ENCODE measurements at regions not wholly inside any gene's neighbourhood (a gene's known extent, or its start where the extent isn't known, plus 50 kb on each side); places are given as distances from the start of the nearest gene placed in this dataset.

GRCh38 chr2:223366566-223366965, 235.6 kb downstream of the SCG2 start:
- H3K4me3 ChIP-seq (ENCODE audit: low read depth in 2 of 2, low read length in 1 of 2), result no peak overlapping the region
- H3K4me1 ChIP-seq (ENCODE audit: control insufficient read depth in 1 of 2, insufficient read depth in 2 of 2, low read depth in 1 of 2, low read length in 1 of 2), result no peaks in the 10 kb centered on the region
- H3K9me2 ChIP-seq, result 0 out of 2 replicates have a peak, but pooled peaks cover 4% of the 10 kb centered on the region
- H3K36me3 ChIP-seq (replicated peaks in 1 of 2; ENCODE audit: control insufficient read depth in 1 of 2, insufficient read depth in 2 of 2, low read length in 1 of 2), result no peaks in the 10 kb centered on the region
- H3K27ac ChIP-seq (ENCODE audit: low read depth in 2 of 2, low read length in 1 of 2), result no peak overlapping the region
- H3K9me3 ChIP-seq, result no peaks in the 10 kb centered on the region
- ChIA-PET POLR2A (no interaction called here), CTCF (interaction anchor here (1.2 kb wide), 1 partner anchor 9 kb away, joined by 3 read pairs; no protein-coding TSS in a partner anchor)
- H3K9ac ChIP-seq, result no peak overlapping the region
- 97% methylated on average over 5 of the region's 5 CpGs for WGBS (ENCODE audit: low lambda C conversion rate)
- H3K79me2 ChIP-seq (ENCODE audit: insufficient read depth), result no peaks in the 10 kb centered on the region
- H3K27me3 ChIP-seq (ENCODE audit: insufficient read depth), result no peaks in the 10 kb centered on the region
- no peak for TF ChIP-seq NRF1 (IDR thresholded peaks at IDR 0.05; ENCODE audit: low read depth, low read length)
- TF ChIP-seq PBX3 (IDR thresholded peaks at IDR 0.05), result no peak
- TF ChIP-seq FOXM1 (IDR thresholded peaks at IDR 0.05; ENCODE audit: low read depth), result no peak
- no peak for TF ChIP-seq RFX5 (IDR thresholded peaks at IDR 0.05; ENCODE audit: low read length)
- no peak for TF ChIP-seq USF1 (IDR thresholded peaks at IDR 0.05; ENCODE audit: borderline replicate concordance, low read depth)
- no peak for TF ChIP-seq CHD2 (IDR thresholded peaks at IDR 0.05; ENCODE audit: low read length, partially characterized antibody)
- TF ChIP-seq GATA2 (CRISPR knock-in tag; IDR thresholded peaks at IDR 0.05), result no peak
- TF ChIP-seq EP300 (IDR thresholded peaks at IDR 0.05; ENCODE audit: borderline replicate concordance in 1 of 2, low read depth in 1 of 2, low read length in 1 of 2), result no peak
- TF ChIP-seq FOSL2 (IDR thresholded peaks at IDR 0.05; ENCODE audit: borderline replicate concordance, low read depth), result no peak
- TF ChIP-seq IRF3 (IDR thresholded peaks at IDR 0.05; ENCODE audit: low read depth, low read length), result no peak
- TF ChIP-seq MXI1 (IDR thresholded peaks at IDR 0.05; ENCODE audit: low read depth, low read length), result no peak
- TF ChIP-seq TCF12 (IDR thresholded peaks at IDR 0.05), result no peak
- DNase-seq, result no peak
- H4K20me1 ChIP-seq (ENCODE audit: insufficient read depth), result no peaks in the 10 kb centered on the region
- no peak overlapping the region for H2AFZ ChIP-seq (ENCODE audit: low read depth)
- no peaks in the 10 kb centered on the region for H3F3A ChIP-seq (replicated peaks; ENCODE audit: insufficient read depth)
- H3K4me2 ChIP-seq, result no peak overlapping the region

- no peak overlapping the region for H3K4me2 ChIP-seq
- no peaks in the 10 kb centered on the region for H3K79me2 ChIP-seq (ENCODE audit: insufficient read depth)
- H2AFZ ChIP-seq (ENCODE audit: low read depth), result no peak overlapping the region
- H3K4me3 ChIP-seq (ENCODE audit: low read depth in 2 of 2, low read length in 1 of 2), result no peak overlapping the region
- DNase-seq, result no peak
- no peaks in the 10 kb centered on the region for H3K4me1 ChIP-seq (ENCODE audit: control insufficient read depth in 1 of 2, insufficient read depth in 2 of 2, low read depth in 1 of 2, low read length in 1 of 2)
- no peaks in the 10 kb centered on the region for H4K20me1 ChIP-seq (ENCODE audit: insufficient read depth)
- TF ChIP-seq ELF1 (IDR thresholded peaks at IDR 0.05), result no peak
- no peak for TF ChIP-seq FOXM1 (IDR thresholded peaks at IDR 0.05; ENCODE audit: low read depth)
- no peak for TF ChIP-seq RXRA (IDR thresholded peaks at IDR 0.05; ENCODE audit: borderline replicate concordance, low read depth)
- TF ChIP-seq CHD2 (IDR thresholded peaks at IDR 0.05; ENCODE audit: low read length, partially characterized antibody), result no peak
- TF ChIP-seq RAD21 (IDR thresholded peaks at IDR 0.05; ENCODE audit: low read length), result no peak
- TF ChIP-seq USF1 (IDR thresholded peaks at IDR 0.05; ENCODE audit: borderline replicate concordance, low read depth), result no peak
- no peak for TF ChIP-seq IRF3 (IDR thresholded peaks at IDR 0.05; ENCODE audit: low read depth, low read length)
- no peak for TF ChIP-seq NRF1 (IDR thresholded peaks at IDR 0.05; ENCODE audit: low read depth, low read length)
- H3K27ac ChIP-seq (ENCODE audit: low read depth in 2 of 2, low read length in 1 of 2), result no peak overlapping the region
- H3K9me2 ChIP-seq, result 0 out of 2 replicates have a peak, but pooled peaks cover 4% of the 10 kb centered on the region
- H3K27me3 ChIP-seq (ENCODE audit: insufficient read depth), result no peaks in the 10 kb centered on the region
- H3K36me3 ChIP-seq (replicated peaks in 1 of 2; ENCODE audit: control insufficient read depth in 1 of 2, insufficient read depth in 2 of 2, low read length in 1 of 2), result no peaks in the 10 kb centered on the region
- H3K9ac ChIP-seq, result no peak overlapping the region
- ChIA-PET POLR2A (no interaction called here), CTCF (interaction anchor here (0.9 to 1.5 kb wide), 3 partner anchors 10 to 17 kb away, joined by 3 to 4 read pairs (median 3); no protein-coding TSS in a partner anchor)
- H3F3A ChIP-seq (replicated peaks; ENCODE audit: insufficient read depth), result no peaks in the 10 kb centered on the region
- H3K9me3 ChIP-seq, result no peaks in the 10 kb centered on the region
- WGBS (ENCODE audit: low lambda C conversion rate), result 61% methylated on average over 2 of the region's 2 CpGs
Observed at GRCh38 chr2:223368481-223368880, 233.7 kb downstream of the SCG2 start.

Measured in SK-N-SH (cell line).